ENCODE measurements at regions not wholly inside any gene's neighbourhood (a gene's known extent, or its start where the extent isn't known, plus 50 kb on each side); places are given as distances from the start of the nearest gene placed in this dataset.

GRCh38 chr5:1686016-1686802 is 113.4 kb downstream of the MRPL36 start:
- CTCF ChIA-PET = interaction anchor here (1.3 kb wide), 1 partner anchor 15 kb away, joined by 3 read pairs; no protein-coding TSS in a partner anchor
- TF ChIP-seq, protein P1, sequence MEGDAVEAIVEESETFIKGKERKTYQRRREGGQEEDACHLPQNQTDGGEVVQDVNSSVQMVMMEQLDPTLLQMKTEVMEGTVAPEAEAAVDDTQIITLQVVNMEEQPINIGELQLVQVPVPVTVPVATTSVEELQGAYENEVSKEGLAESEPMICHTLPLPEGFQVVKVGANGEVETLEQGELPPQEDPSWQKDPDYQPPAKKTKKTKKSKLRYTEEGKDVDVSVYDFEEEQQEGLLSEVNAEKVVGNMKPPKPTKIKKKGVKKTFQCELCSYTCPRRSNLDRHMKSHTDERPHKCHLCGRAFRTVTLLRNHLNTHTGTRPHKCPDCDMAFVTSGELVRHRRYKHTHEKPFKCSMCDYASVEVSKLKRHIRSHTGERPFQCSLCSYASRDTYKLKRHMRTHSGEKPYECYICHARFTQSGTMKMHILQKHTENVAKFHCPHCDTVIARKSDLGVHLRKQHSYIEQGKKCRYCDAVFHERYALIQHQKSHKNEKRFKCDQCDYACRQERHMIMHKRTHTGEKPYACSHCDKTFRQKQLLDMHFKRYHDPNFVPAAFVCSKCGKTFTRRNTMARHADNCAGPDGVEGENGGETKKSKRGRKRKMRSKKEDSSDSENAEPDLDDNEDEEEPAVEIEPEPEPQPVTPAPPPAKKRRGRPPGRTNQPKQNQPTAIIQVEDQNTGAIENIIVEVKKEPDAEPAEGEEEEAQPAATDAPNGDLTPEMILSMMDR (IDR thresholded peaks at IDR 0.05; ENCODE audit: control extremely low read depth, extremely low read depth, low read depth, missing control alignments) = no peak
- no peak for DNase-seq (ENCODE audit: extremely low spot score)
- POLR2A ChIA-PET = no interaction called here

DNA sequence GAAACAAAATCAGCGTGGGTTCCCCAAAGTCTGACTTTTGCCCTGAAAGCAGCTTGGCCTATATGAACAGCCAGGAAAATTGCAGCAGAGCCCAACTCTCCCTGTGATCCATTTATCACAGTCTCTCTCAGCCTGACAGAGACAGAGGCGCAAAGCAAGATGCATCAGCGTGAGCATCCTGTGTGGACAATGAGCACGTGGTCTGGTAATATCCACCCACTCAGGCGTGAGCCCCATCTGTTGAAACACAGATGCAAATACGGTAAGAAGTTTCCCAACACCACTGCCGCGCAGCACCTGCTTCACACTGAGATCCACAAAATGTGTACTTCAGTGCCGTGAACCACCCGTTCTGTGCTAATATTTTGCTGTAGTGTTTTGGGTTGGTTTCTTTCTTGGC is 114.6 kb downstream of the MRPL36 start:
- CTCF ChIA-PET = no interaction called here
- TF ChIP-seq, protein P1 (IDR thresholded peaks at IDR 0.05; ENCODE audit: control extremely low read depth, extremely low read depth, low read depth, missing control alignments) = no peak
- DNase-seq (ENCODE audit: extremely low spot score) = no peak
- POLR2A ChIA-PET = no interaction called here

DNA sequence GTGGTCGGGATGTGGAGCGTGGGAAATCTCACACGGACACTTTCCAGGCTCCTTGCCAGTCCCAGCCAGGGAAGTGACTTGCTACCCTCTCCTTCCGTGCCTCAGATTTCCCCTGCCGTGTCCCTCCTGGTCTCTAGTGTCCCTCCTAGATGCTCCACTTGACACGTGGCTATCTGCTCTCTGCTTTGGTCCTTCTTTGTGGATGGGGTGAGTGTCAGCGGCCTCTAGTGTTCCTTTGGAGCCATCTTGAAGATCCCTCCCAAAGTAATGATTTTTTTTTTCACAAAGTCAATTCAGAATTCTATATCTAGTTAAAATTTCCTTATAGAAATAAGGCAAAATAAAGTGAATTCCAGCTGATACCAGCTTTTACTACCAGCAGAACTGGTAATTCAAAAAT is 117.7 kb downstream of the MRPL36 start:
- DNase-seq (ENCODE audit: extremely low spot score) = no peak
- POLR2A ChIA-PET = no interaction called here
- TF ChIP-seq, protein P1 (IDR thresholded peaks at IDR 0.05; ENCODE audit: control extremely low read depth, extremely low read depth, low read depth, missing control alignments) = no peak
- CTCF ChIA-PET = no interaction called here

DNA sequence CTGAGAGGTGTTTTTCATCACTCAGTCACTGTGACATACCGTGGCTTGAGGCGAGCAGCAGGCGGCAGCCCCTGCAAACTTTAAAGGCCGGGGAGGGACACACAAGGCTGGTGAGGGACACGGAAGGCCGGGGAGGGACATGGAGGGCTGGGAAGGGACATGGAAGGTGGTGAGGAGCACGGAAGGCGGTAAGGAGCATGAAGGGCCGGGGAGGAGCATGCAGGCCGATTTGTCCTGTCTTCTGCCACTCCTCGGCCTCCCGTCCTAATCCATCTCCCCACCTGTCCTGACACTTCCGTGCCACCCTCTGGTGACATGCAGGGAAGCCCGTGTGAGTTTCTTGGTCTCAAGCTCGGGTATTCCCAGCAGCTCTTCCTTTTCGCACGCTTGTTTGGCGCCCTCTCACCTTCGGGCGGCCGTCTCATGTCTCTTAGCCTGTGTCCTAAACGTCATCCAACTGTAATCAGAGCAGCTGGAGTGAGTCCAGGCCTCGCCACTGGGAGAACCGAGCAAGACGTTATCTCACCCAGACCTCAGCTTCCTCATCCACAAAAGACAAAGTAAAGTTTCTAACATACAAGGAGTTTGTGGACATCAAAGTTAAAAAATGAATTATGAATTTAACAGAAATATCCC is 126.5 kb downstream of the MRPL36 start:
- ChIA-PET CTCF (no interaction called here), POLR2A (no interaction called here)
- TF ChIP-seq, protein P1 (IDR thresholded peaks at IDR 0.05; ENCODE audit: control extremely low read depth, extremely low read depth, low read depth, missing control alignments) = no peak
- DNase-seq (ENCODE audit: extremely low spot score) = peak; percentile 7

DNA sequence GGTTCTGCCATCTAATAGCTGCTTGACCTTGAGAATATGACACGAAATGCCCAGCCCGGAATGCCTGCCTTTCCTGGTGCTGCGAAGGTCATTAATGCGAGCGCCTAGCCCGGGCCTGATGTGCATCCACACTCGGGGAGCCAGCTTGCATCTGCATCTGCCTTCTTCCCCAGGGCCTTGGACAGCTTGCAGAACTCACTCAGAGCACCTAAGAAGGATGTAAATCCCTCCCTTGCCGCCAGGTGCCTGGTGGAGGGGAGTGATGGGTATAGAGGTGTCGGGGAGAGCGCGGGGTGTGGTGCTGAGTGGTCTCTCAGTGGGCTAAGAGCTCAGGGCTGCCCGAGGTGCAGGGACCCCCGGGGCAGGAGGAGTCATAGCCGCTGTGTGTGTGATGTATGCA is 127.2 kb downstream of the MRPL36 start:
- TF ChIP-seq, protein P1 (IDR thresholded peaks at IDR 0.05; ENCODE audit: control extremely low read depth, extremely low read depth, low read depth, missing control alignments) = no peak
- ChIA-PET POLR2A (no interaction called here), CTCF (interaction anchor here (1.1 to 1.5 kb wide), 2 partner anchors 16 to 35 kb away, joined by 3 read pairs; no protein-coding TSS in a partner anchor)
- no peak for DNase-seq (ENCODE audit: extremely low spot score)

GRCh38 chr5:1671351-1671750 is 128.3 kb downstream of the MRPL36 start:
- no peak for DNase-seq (ENCODE audit: extremely low spot score)
- CTCF ChIA-PET = interaction anchor here (1.0 to 1.5 kb wide), 4 partner anchors 12 to 36 kb away, joined by 3 read pairs; no protein-coding TSS in a partner anchor
- POLR2A ChIA-PET = no interaction called here
- TF ChIP-seq, protein P1 (IDR thresholded peaks at IDR 0.05; ENCODE audit: control extremely low read depth, extremely low read depth, low read depth, missing control alignments) = no peak

All from GM10248 (cell line).